ENCODE measurements at regions not wholly inside any gene's neighbourhood (a gene's known extent, or its start where the extent isn't known, plus 50 kb on each side); places are given as distances from the start of the nearest gene placed in this dataset.

DNA sequence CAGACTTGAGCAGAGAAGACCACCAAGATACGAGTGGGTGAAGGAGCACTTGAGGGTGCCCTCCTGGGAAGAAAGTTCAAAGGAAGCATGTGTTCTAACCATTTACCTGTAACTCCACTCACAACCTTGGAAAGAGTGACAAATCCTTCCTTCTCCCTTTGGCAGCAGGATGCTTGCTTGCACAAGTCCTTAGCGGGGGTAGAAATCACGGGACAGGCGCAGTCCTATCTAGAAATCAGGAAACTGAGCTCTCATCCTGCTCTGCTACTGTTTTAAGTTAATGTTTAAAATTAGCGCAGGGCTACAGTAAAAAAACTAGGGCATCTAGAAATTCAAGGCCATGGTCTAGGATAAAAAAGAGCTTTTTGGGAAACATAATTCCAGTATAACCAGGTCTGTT lies 100.9 kb upstream of the PTPRM start:
- TF ChIP-seq TOX (CRISPR knock-in tag; IDR thresholded peaks at IDR 0.05; ENCODE audit: borderline replicate concordance), result no peak
- TF ChIP-seq RARB (CRISPR knock-in tag; IDR thresholded peaks at IDR 0.05), result no peak
- TF ChIP-seq BACH2 (CRISPR knock-in tag; IDR thresholded peaks at IDR 0.05; ENCODE audit: borderline replicate concordance), result no peak

All from SK-N-SH treated with all-trans-retinoic acid at 6 μM for 48 hours (cell line).